ENCODE measurements at regions not wholly inside any gene's neighbourhood (a gene's known extent, or its start where the extent isn't known, plus 50 kb on each side); places are given as distances from the start of the nearest gene placed in this dataset.

- Histone ChIP-seq H3K27me3 (ENCODE audit: control insufficient read depth, insufficient read depth, low read length) (no peaks in the 10 kb centered on the region), H3K4me3 (ENCODE audit: low read depth, low read length) (no peak overlapping the region), H3K36me3 (ENCODE audit: control insufficient read depth, insufficient read depth, low read length) (no peaks in the 10 kb centered on the region)
- TF ChIP-seq CTCF (IDR thresholded peaks at IDR 0.05; ENCODE audit: insufficient read depth, low read depth, low read length): no peak
- POLR2A ChIA-PET: interaction anchor here (0.6 kb wide), 1 partner anchor 132 kb away, joined by 3 read pairs; no protein-coding TSS in a partner anchor
- CTCF ChIA-PET: no interaction called here
- DNase-seq (ENCODE audit: low read depth): no peak
Measured at GRCh38 chr11:87966694-87967093, 208.5 kb downstream of the RAB38 start.

DNA sequence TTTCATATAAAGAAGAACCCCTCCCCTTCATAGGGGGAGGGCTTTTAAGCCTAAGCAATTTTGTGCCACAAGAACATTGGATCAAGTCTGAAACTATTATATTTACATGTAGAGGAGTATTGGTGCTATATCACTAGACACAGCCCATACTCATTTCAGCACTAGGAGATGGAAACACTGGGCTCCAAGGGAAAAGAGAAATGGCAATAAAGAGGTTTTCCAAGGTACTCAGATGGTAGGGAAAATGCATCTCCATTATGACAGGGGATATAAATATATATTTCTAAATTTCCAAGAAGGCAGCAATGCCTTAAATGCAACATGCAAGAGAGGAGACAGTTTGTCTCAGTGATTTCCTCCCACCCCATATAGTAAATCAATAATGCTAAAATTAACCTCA lies 209.0 kb downstream of the RAB38 start:
- Histone ChIP-seq H3K4me3 (ENCODE audit: low read depth, low read length) (no peak overlapping the region), H3K27me3 (ENCODE audit: control insufficient read depth, insufficient read depth, low read length) (no peaks in the 10 kb centered on the region), H3K36me3 (ENCODE audit: control insufficient read depth, insufficient read depth, low read length) (no peaks in the 10 kb centered on the region)
- POLR2A ChIA-PET: no interaction called here
- no peak for DNase-seq (ENCODE audit: low read depth)
- CTCF ChIA-PET: no interaction called here
- TF ChIP-seq CTCF (IDR thresholded peaks at IDR 0.05; ENCODE audit: insufficient read depth, low read depth, low read length): no peak

DNA sequence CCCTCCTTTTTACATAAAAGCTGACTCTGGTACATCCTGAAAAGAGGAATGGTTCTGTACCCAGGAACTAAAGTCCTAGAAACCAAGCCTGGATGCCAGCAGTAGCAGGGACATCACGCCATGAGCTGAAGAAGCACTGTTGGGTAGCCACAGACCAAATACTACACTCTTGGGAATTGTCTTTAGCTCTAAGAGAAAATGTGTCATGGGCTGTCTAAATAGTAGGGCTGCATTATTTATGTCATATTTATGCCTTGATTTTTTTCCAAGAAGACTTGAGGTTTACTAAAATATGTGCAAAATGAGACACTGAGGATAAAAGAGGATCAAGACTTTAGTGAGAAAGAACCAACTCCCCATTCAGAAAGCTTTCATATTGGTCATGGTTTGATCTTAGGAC lies 213.6 kb downstream of the RAB38 start:
- POLR2A ChIA-PET: no interaction called here
- CTCF ChIA-PET: interaction anchor here (0.7 to 1.7 kb wide), 2 partner anchors 13 to 539 kb away, joined by 3 to 4 read pairs; no protein-coding TSS in a partner anchor
- no peak for TF ChIP-seq CTCF (IDR thresholded peaks at IDR 0.05; ENCODE audit: insufficient read depth, low read depth, low read length)
- no peaks in the 10 kb centered on the region for H3K27me3 ChIP-seq (ENCODE audit: control insufficient read depth, insufficient read depth, low read length)
- H3K4me3 ChIP-seq (ENCODE audit: low read depth, low read length): no peak overlapping the region
- H3K36me3 ChIP-seq (ENCODE audit: control insufficient read depth, insufficient read depth, low read length): no peaks in the 10 kb centered on the region
- DNase-seq (ENCODE audit: low read depth): peak; percentile 22

DNA sequence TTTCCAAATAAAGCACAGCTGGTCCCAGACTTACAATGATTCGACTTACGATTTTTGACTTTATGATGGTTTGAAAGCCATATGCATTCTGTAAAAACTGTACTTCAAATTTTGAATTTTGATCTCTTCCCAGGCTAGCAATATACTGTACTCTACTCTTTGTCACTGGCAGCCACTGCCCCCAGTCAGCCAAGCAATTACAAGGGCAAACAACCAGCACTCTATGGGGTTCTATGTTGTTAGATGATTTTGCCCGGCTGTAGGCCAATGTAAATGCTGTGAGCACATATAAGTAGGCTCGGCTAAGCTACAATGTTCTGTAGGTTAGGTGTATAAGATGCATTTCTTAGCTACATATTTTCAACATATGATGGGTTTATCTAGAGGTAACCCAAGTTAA lies 217.3 kb downstream of the RAB38 start:
- no peak for DNase-seq (ENCODE audit: low read depth)
- no peaks in the 10 kb centered on the region for H3K36me3 ChIP-seq (ENCODE audit: control insufficient read depth, insufficient read depth, low read length)
- no peaks in the 10 kb centered on the region for H3K27me3 ChIP-seq (ENCODE audit: control insufficient read depth, insufficient read depth, low read length)
- TF ChIP-seq CTCF (IDR thresholded peaks at IDR 0.05; ENCODE audit: insufficient read depth, low read depth, low read length): no peak
- CTCF ChIA-PET: no interaction called here
- POLR2A ChIA-PET: no interaction called here
- H3K4me3 ChIP-seq (ENCODE audit: low read depth, low read length): no peak overlapping the region

DNA sequence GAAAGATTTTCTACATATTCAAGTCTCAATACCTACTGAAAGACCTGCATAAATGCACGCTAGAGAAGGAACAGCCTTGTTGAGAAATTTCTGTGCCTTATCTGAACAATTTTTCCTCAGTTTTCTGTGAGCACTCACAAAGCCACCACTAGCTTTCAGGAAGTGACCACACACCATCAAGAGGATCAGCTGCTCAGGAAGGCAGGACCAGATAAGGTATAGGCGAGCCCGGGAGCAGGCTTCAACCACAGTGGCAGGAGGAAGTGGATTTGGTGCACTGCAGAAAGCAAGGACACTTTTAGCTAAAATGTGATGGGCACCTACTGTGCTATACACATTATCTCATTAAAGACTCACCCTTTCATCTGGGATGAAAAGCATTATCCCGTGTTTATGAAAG lies 220.8 kb downstream of the RAB38 start:
- ChIA-PET CTCF (interaction anchor here (0.8 kb wide), 1 partner anchor 601 kb away, joined by 3 read pairs; no protein-coding TSS in a partner anchor), POLR2A (no interaction called here)
- H3K4me3 ChIP-seq (ENCODE audit: low read depth, low read length): no peak overlapping the region
- no peaks in the 10 kb centered on the region for H3K27me3 ChIP-seq (ENCODE audit: control insufficient read depth, insufficient read depth, low read length)
- TF ChIP-seq CTCF (IDR thresholded peaks at IDR 0.05; ENCODE audit: insufficient read depth, low read depth, low read length): no peak
- DNase-seq (ENCODE audit: low read depth): no peak
- no peaks in the 10 kb centered on the region for H3K36me3 ChIP-seq (ENCODE audit: control insufficient read depth, insufficient read depth, low read length)
